ENCODE measurements at regions not wholly inside any gene's neighbourhood (a gene's known extent, or its start where the extent isn't known, plus 50 kb on each side); places are given as distances from the start of the nearest gene placed in this dataset.
A peak's percentile ranks its signal among the peaks of the same experiment; 100 is the strongest.

GRCh38 chr7:101688183-101688831, 59.2 kb upstream of the MYL10 start:
- TF ChIP-seq CTCF (IDR thresholded peaks at IDR 0.05; ENCODE audit: insufficient read depth, low read depth, low read length) = peak; percentile 82
- peak overlapping the region; percentile 41 for H3K4me3 ChIP-seq (ENCODE audit: low read depth, low read length)
- DNase-seq (ENCODE audit: low read depth) = peak; percentile 68

- DNase-seq (ENCODE audit: low read depth) = no peak
- H3K4me3 ChIP-seq (ENCODE audit: low read depth, low read length) = no peak overlapping the region
- TF ChIP-seq CTCF (IDR thresholded peaks at IDR 0.05; ENCODE audit: insufficient read depth, low read depth, low read length) = no peak
These were observed 60.2 kb upstream of the MYL10 start for GRCh38 chr7:101688995-101689907.

GRCh38 chr7:101690061-101690460, 61.0 kb upstream of the MYL10 start:
- H3K4me3 ChIP-seq (ENCODE audit: low read depth, low read length) = no peak overlapping the region
- no peak for DNase-seq (ENCODE audit: low read depth)
- no peak for TF ChIP-seq CTCF (IDR thresholded peaks at IDR 0.05; ENCODE audit: insufficient read depth, low read depth, low read length)

GRCh38 chr7:101691822-101692384, 62.8 kb upstream of the MYL10 start:
- no peak for DNase-seq (ENCODE audit: low read depth)
- H3K4me3 ChIP-seq (ENCODE audit: low read depth, low read length) = no peak overlapping the region
- no peak for TF ChIP-seq CTCF (IDR thresholded peaks at IDR 0.05; ENCODE audit: insufficient read depth, low read depth, low read length)

GRCh38 chr7:101693498-101694091, 64.5 kb upstream of the MYL10 start:
- no peak overlapping the region for H3K4me3 ChIP-seq (ENCODE audit: low read depth, low read length)
- TF ChIP-seq CTCF (IDR thresholded peaks at IDR 0.05; ENCODE audit: insufficient read depth, low read depth, low read length) = no peak
- DNase-seq (ENCODE audit: low read depth) = no peak

GRCh38 chr7:101698964-101699363, 69.9 kb upstream of the MYL10 start:
- TF ChIP-seq CTCF (IDR thresholded peaks at IDR 0.05; ENCODE audit: insufficient read depth, low read depth, low read length) = no peak
- DNase-seq (ENCODE audit: low read depth) = no peak
- no peak overlapping the region for H3K4me3 ChIP-seq (ENCODE audit: low read depth, low read length)
